Endothelial cell of umbilical vein (primary cell): ENCODE measurements at regions not wholly inside any gene's neighbourhood (a gene's known extent, or its start where the extent isn't known, plus 50 kb on each side); places are given as distances from the start of the nearest gene placed in this dataset.

Source experiments
- BruUV-seq: library from RNA; stranded (reverse); fragments of 400-500 nt; replicated peaks from 2 replicates; lab custom pipeline; 2021; lab: Mats Ljungman, UMichigan
- CTCF ChIA-PET: fragments of 300-600, 350-600 bp; sonication (Branson Sonifier 250); formaldehyde crosslinking; loops from one replicate; lab custom pipeline; 2021; ENCODE audit warnings: antibody characterized with exemption, inconsistent platforms; lab: Charles Lee
- POLR2A ChIA-PET: fragments of 300-600, 350-600 bp; sonication (Branson Sonifier 250); formaldehyde crosslinking; loops from one replicate; lab custom pipeline; 2021; ENCODE audit warnings: antibody characterized with exemption, inconsistent platforms; lab: Charles Lee
- DNase-seq: peaks from one replicate; pipeline ENCODE4 v3.0.0-alpha.2; 2011; ENCODE audit warnings: low read depth, low spot score
- FAIRE-seq: peaks from 2 replicates; lab custom pipeline; 2011; peaks lifted over from hg19 to GRCh38; lab: Jason Lieb, UNC
- H2AFZ ChIP-seq: 2 replicates; pipeline ENCODE4 v1.6.0; 2012; ENCODE audit warnings: low read depth, low read length, control low read depth, inconsistent platforms
- H3K27ac ChIP-seq: 2 replicates; pipeline ENCODE4 v1.5.1; 2011; ENCODE audit warnings: low read depth, mild to moderate bottlenecking, control low read depth, low read length, moderate library complexity; ENCODE audit not compliant: insufficient read depth
- H3K27me3 ChIP-seq, 2 experiments: 2 replicates each; pipeline versions ENCODE4 v1.6.0 to v1.6.1; 2011; ENCODE audit warnings: low read length in 2 of 2, mixed read lengths in 1 of 2; ENCODE audit not compliant: control insufficient read depth in 2 of 2, insufficient read depth in 2 of 2
- H3K36me3 ChIP-seq, 2 experiments: 2 replicates in 1 of 2; 3 replicates in 1 of 2; pipeline ENCODE4 v1.5.1; 2011; ENCODE audit warnings: low read length in 2 of 2, mild to moderate bottlenecking in 1 of 2, moderate library complexity in 1 of 2; ENCODE audit not compliant: control insufficient read depth in 2 of 2, insufficient read depth in 2 of 2; ENCODE audit errors: extremely low read depth in 1 of 2
- H3K4me1 ChIP-seq: 3 replicates; pipeline ENCODE4 v1.5.1; 2011; ENCODE audit warnings: mild to moderate bottlenecking, low read length; ENCODE audit not compliant: control insufficient read depth, insufficient read depth; ENCODE audit errors: extremely low read depth
- H3K4me2 ChIP-seq: 2 replicates; pipeline ENCODE4 v1.6.1; 2011; ENCODE audit warnings: low read length, control low read depth, mixed read lengths; ENCODE audit not compliant: insufficient read depth
- H3K4me3 ChIP-seq, 3 experiments: fragments of 200-600 bp in 1 of 3; sonication (generic), shearing (Covaris generic) in 1 of 3; replicated peaks in 1 of 3; 2 replicates each; pipeline ENCODE4 v1.5.1; 2011 to 2016; ENCODE audit warnings: control low read depth in 3 of 3, low read length in 3 of 3, mild to moderate bottlenecking in 2 of 3, inconsistent platforms in 1 of 3, low read depth in 1 of 3, moderate library complexity in 1 of 3; ENCODE audit not compliant: insufficient read depth in 1 of 3
- H3K79me2 ChIP-seq: 2 replicates; pipeline ENCODE4 v1.6.0; 2012; ENCODE audit warnings: low read length, inconsistent platforms; ENCODE audit not compliant: control insufficient read depth, insufficient read depth
- H3K9ac ChIP-seq: replicated peaks from 2 replicates; pipeline ENCODE3; 2011; ENCODE audit warnings: low read length, control low read depth; ENCODE audit not compliant: insufficient read depth; ENCODE audit errors: extremely low read depth
- H3K9me1 ChIP-seq: replicated peaks from 3 replicates; pipeline ENCODE4 v1.6.0; 2011; ENCODE audit warnings: mild to moderate bottlenecking, low read length; ENCODE audit not compliant: control insufficient read depth, insufficient read depth; ENCODE audit errors: extremely low read depth
- H3K9me3 ChIP-seq: replicated peaks from 2 replicates; pipeline ENCODE4 v1.5.1; 2012; ENCODE audit warnings: low read length, inconsistent platforms; ENCODE audit not compliant: control insufficient read depth, insufficient read depth
- H4K20me1 ChIP-seq: replicated peaks from 2 replicates; pipeline ENCODE3; 2011; ENCODE audit warnings: mild to moderate bottlenecking, low read length; ENCODE audit not compliant: control insufficient read depth, insufficient read depth; ENCODE audit errors: extremely low read depth
- CTCF ChIP-seq, 2 donors: IDR thresholded peaks; 1 replicate in 1 of 2; 2 replicates in 1 of 2; pipeline ENCODE4 v1.5.1; 2011; ENCODE audit warnings: low read length in 2 of 2, mild to moderate bottlenecking in 2 of 2, moderate library complexity in 2 of 2, control low read depth in 1 of 2, inconsistent platforms in 1 of 2, low read depth in 1 of 2; ENCODE audit not compliant: insufficient read depth in 1 of 2; ENCODE audit errors: extremely low read depth in 1 of 2
- EZH2 ChIP-seq: IDR thresholded peaks from 2 replicates; pipeline ENCODE4 v1.6.1; 2012; ENCODE audit warnings: borderline replicate concordance, low read depth, mild to moderate bottlenecking, moderate library complexity, low read length, inconsistent platforms; ENCODE audit not compliant: severe bottlenecking
- FOS ChIP-seq: IDR thresholded peaks from 2 replicates; pipeline ENCODE4 v1.6.1; 2011; ENCODE audit warnings: mild to moderate bottlenecking, low read length, moderate library complexity, borderline replicate concordance; ENCODE audit not compliant: insufficient read depth
- GATA2 ChIP-seq: IDR thresholded peaks from 2 replicates; pipeline ENCODE4 v1.7.0; 2011; ENCODE audit warnings: low read depth, mild to moderate bottlenecking, moderate library complexity, mixed read lengths, low read length; ENCODE audit not compliant: insufficient read length, insufficient read depth
- JUN ChIP-seq: IDR thresholded peaks from 2 replicates; pipeline ENCODE4 v1.6.1; 2011; ENCODE audit warnings: borderline replicate concordance, low read depth; ENCODE audit not compliant: insufficient read length, insufficient read depth
- MAX ChIP-seq: IDR thresholded peaks from 2 replicates; pipeline ENCODE4 v1.6.1; 2011; ENCODE audit not compliant: insufficient read depth, insufficient read length
- MYC ChIP-seq: IDR thresholded peaks from one replicate; pipeline ENCODE4 v1.6.1; 2011; ENCODE audit warnings: mild to moderate bottlenecking, low read depth, low read length
- POLR2AphosphoS5 ChIP-seq: IDR thresholded peaks from 2 replicates; pipeline ENCODE4 v1.6.1; 2012; ENCODE audit warnings: low read depth, mild to moderate bottlenecking, control low read depth, low read length, moderate library complexity; ENCODE audit not compliant: insufficient read depth
- dilution Hi-C: fragments of 300-500 bp; cut with MboI; formaldehyde crosslinking; loops from one replicate; pipeline ENCODE4 v1.15.0; 2019; ENCODE audit warnings: low sequenced_read_pairs; ENCODE audit not compliant: extremely low pct_ligation_motif_present
- intact Hi-C: fragments of 100-400 bp; cut with micrococcal nuclease; formaldehyde crosslinking; loops from one replicate; pipeline ENCODE4 v1.10.0; 2022

- no peaks in the 10 kb centered on the region for H3K27me3 ChIP-seq
- peaks cover 1% of the 10 kb centered on the region for H3K9me3 ChIP-seq
- no peak overlapping the region for H3K4me3 ChIP-seq
- no peaks in the 10 kb centered on the region for H4K20me1 ChIP-seq
- ChIA-PET POLR2A (no interaction called here), CTCF (no interaction called here)
- no peak overlapping the region for H2AFZ ChIP-seq
- FAIRE-seq = no peak
- no peaks in the 10 kb centered on the region for H3K4me1 ChIP-seq
- no peaks in the 10 kb centered on the region for H3K9me1 ChIP-seq
- DNase-seq = no peak
- no peak overlapping the region for H3K27ac ChIP-seq
- no TSS peak for BruUV-seq
- no peaks in the 10 kb centered on the region for H3K36me3 ChIP-seq
- intact Hi-C loops (no loop called here), dilution Hi-C loops (no loop called here)
- TF ChIP-seq EZH2 (no peak), MYC (no peak)
- no peaks in the 10 kb centered on the region for H3K79me2 ChIP-seq
- no peak overlapping the region for H3K4me2 ChIP-seq
- H3K9ac ChIP-seq = no peak overlapping the region
Observed at GRCh38 chrX:138908577-138908976, 197.1 kb upstream of the FGF13 start.

- Histone ChIP-seq H3K4me2 (no peak overlapping the region), H3K9ac (no peak overlapping the region), H3K79me2 (no peaks in the 10 kb centered on the region), H3K9me1 (no peaks in the 10 kb centered on the region), H2AFZ (no peak overlapping the region), H3K9me3 (no peaks in the 10 kb centered on the region), H3K4me3 (no peak overlapping the region), H3K27ac (no peak overlapping the region), H4K20me1 (no peaks in the 10 kb centered on the region), H3K36me3 (no peaks in the 10 kb centered on the region), H3K4me1 (no peaks in the 10 kb centered on the region), H3K27me3 (no peaks in the 10 kb centered on the region)
- TF ChIP-seq MYC = no peak
- TF ChIP-seq POLR2AphosphoS5 = no peak
- no peak for TF ChIP-seq FOS
- TF ChIP-seq GATA2 = no peak
- no peak for TF ChIP-seq MAX
- no peak for TF ChIP-seq CTCF (IDR thresholded peaks at IDR 0.05; ENCODE audit: extremely low read depth in 1 of 2, insufficient read depth in 1 of 2, low read depth in 1 of 2, low read length in 2 of 2)
- TF ChIP-seq JUN = no peak
- intact Hi-C loops (no loop called here), dilution Hi-C loops (no loop called here)
- DNase-seq (no peak), FAIRE-seq (no peak)
- ChIA-PET CTCF (no interaction called here), POLR2A (no interaction called here)
- BruUV-seq = no TSS peak
Observed at GRCh38 chrX:138897621-138898492, 186.3 kb upstream of the FGF13 start.
